Type B pancreatic cell (in vitro differentiated cells): ENCODE measurements at regions not wholly inside any gene's neighbourhood (a gene's known extent, or its start where the extent isn't known, plus 50 kb on each side); places are given as distances from the start of the nearest gene placed in this dataset.

ENCODE experiments used
- DNase-seq: peaks from one replicate; pipeline ENCODE4 v3.0.0; 2021; ENCODE audit warnings: mixed read lengths; ENCODE audit not compliant: unreplicated experiment; ENCODE audit errors: extremely low spot score
- H3K27ac Mint-ChIP-seq: 2 replicates; pipeline ENCODE4 v1.8.0; 2021; ENCODE audit warnings: mild to moderate bottlenecking, mixed read lengths
- H3K27me3 Mint-ChIP-seq: 2 replicates; pipeline ENCODE4 v1.8.0; 2021; ENCODE audit warnings: mixed read lengths
- H3K36me3 Mint-ChIP-seq: 2 replicates; pipeline ENCODE4 v1.8.0; 2021; ENCODE audit warnings: mixed read lengths
- H3K4me1 Mint-ChIP-seq: one replicate; pipeline ENCODE4 v1.8.0; 2021; ENCODE audit warnings: mixed read lengths; ENCODE audit not compliant: unreplicated experiment
- H3K4me3 Mint-ChIP-seq: 2 replicates; pipeline ENCODE4 v1.8.0; 2021; ENCODE audit warnings: mild to moderate bottlenecking, mixed read lengths
- H3K9me3 Mint-ChIP-seq: 2 replicates; pipeline ENCODE4 v1.8.0; 2021; ENCODE audit warnings: mixed read lengths
- CTCF ChIP-seq: fragments of 200-600 bp; sonication (generic); conservative IDR thresholded peaks from 2 replicates; pipeline ENCODE4 v1.5.0; 2021; ENCODE audit warnings: antibody characterized with exemption, mild to moderate bottlenecking

- H3K27ac Mint-ChIP-seq: no peak overlapping the region
- H3K4me1 Mint-ChIP-seq: peaks cover 27% of the 10 kb centered on the region
- TF ChIP-seq CTCF: no peak
- no peaks in the 10 kb centered on the region for H3K9me3 Mint-ChIP-seq
- DNase-seq: no peak
- no peaks in the 10 kb centered on the region for H3K27me3 Mint-ChIP-seq
- no peak overlapping the region for H3K4me3 Mint-ChIP-seq
- no peaks in the 10 kb centered on the region for H3K36me3 Mint-ChIP-seq
Measured at GRCh38 chr3:69438476-69438875, 52.6 kb upstream of the FRMD4B start.

- no peak overlapping the region for H3K4me3 Mint-ChIP-seq
- no peak for DNase-seq
Measured at GRCh38 chr3:69435274-69436265, 49.7 kb upstream of the FRMD4B start.

More at GRCh38 chr3:69435274-69436265, 49.7 kb upstream of the FRMD4B start:
- no peaks in the 10 kb centered on the region for H3K27me3 Mint-ChIP-seq
- H3K36me3 Mint-ChIP-seq: no peaks in the 10 kb centered on the region
- H3K9me3 Mint-ChIP-seq: no peaks in the 10 kb centered on the region
- H3K4me1 Mint-ChIP-seq: peaks cover 15% of the 10 kb centered on the region
- H3K27ac Mint-ChIP-seq: no peak overlapping the region
- no peak for TF ChIP-seq CTCF
